Thyroid gland (tissue), 4 donors: ENCODE measurements at regions not wholly inside any gene's neighbourhood (a gene's known extent, or its start where the extent isn't known, plus 50 kb on each side); places are given as distances from the start of the nearest gene placed in this dataset.

Experiments
- CTCF ChIP-seq, 6 experiments: fragments of 200-600 bp in 3 of 6; fragments of 450-650 bp in 3 of 6; sonication (generic) in 3 of 6; IDR thresholded peaks; one replicate each; pipeline ENCODE4 v1.5.1; 2016 to 2019; ENCODE audit warnings: antibody characterized with exemption in 6 of 6, mild to moderate bottlenecking in 2 of 6, inconsistent platforms in 1 of 6, moderate library complexity in 1 of 6
- POLR2A ChIP-seq, 2 donors: fragments of 450-650 bp; IDR thresholded peaks; one replicate each; pipeline ENCODE4 v1.6.1; 2017; ENCODE audit warnings: antibody characterized with exemption in 2 of 2, mild to moderate bottlenecking in 2 of 2, moderate library complexity in 1 of 2

GRCh38 chr11:116226731-116227130 lies 546.1 kb downstream of the BUD13 start:
- TF ChIP-seq CTCF (IDR thresholded peaks at IDR 0.05), result no peak
- TF ChIP-seq POLR2A (IDR thresholded peaks at IDR 0.05), result no peak
